ENCODE measurements at regions not wholly inside any gene's neighbourhood (a gene's known extent, or its start where the extent isn't known, plus 50 kb on each side); places are given as distances from the start of the nearest gene placed in this dataset.

DNA sequence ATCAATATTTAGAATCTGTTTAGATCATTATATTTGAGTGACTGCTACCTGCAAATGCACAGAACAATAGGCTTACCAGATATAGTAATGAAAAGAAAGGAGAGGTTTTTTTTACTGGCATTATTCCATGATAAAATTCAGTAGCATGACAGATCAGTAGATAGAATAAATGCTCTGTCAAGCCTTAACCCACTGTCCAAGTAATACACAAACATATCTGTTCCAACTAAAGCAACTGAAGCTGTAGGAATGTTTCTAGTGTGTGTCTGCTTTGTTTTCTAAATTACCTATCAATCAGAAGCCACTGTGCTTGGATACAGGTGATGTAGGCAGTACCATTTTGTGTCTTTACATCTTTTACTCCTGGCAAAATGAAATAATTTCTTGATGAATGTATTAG is 604.6 kb downstream of the PCDH7 start:
- TF ChIP-seq, protein P1, sequence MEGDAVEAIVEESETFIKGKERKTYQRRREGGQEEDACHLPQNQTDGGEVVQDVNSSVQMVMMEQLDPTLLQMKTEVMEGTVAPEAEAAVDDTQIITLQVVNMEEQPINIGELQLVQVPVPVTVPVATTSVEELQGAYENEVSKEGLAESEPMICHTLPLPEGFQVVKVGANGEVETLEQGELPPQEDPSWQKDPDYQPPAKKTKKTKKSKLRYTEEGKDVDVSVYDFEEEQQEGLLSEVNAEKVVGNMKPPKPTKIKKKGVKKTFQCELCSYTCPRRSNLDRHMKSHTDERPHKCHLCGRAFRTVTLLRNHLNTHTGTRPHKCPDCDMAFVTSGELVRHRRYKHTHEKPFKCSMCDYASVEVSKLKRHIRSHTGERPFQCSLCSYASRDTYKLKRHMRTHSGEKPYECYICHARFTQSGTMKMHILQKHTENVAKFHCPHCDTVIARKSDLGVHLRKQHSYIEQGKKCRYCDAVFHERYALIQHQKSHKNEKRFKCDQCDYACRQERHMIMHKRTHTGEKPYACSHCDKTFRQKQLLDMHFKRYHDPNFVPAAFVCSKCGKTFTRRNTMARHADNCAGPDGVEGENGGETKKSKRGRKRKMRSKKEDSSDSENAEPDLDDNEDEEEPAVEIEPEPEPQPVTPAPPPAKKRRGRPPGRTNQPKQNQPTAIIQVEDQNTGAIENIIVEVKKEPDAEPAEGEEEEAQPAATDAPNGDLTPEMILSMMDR (IDR thresholded peaks at IDR 0.05 in 2 of 3, conservative IDR thresholded peaks at IDR 0.05 in 1 of 3; ENCODE audit: borderline replicate concordance in 1 of 3, insufficient read depth in 1 of 3, low read depth in 2 of 3, low read length in 2 of 3): no peak
- no peak for TF ChIP-seq ZFX (IDR thresholded peaks at IDR 0.05)
- no peak for TF ChIP-seq POLR2A (IDR thresholded peaks at IDR 0.05; ENCODE audit: borderline replicate concordance, extremely low read depth, insufficient read depth, insufficient read length)
- TF ChIP-seq RAD21 (IDR thresholded peaks at IDR 0.05; ENCODE audit: low read depth): no peak
- TF ChIP-seq, protein P2, sequence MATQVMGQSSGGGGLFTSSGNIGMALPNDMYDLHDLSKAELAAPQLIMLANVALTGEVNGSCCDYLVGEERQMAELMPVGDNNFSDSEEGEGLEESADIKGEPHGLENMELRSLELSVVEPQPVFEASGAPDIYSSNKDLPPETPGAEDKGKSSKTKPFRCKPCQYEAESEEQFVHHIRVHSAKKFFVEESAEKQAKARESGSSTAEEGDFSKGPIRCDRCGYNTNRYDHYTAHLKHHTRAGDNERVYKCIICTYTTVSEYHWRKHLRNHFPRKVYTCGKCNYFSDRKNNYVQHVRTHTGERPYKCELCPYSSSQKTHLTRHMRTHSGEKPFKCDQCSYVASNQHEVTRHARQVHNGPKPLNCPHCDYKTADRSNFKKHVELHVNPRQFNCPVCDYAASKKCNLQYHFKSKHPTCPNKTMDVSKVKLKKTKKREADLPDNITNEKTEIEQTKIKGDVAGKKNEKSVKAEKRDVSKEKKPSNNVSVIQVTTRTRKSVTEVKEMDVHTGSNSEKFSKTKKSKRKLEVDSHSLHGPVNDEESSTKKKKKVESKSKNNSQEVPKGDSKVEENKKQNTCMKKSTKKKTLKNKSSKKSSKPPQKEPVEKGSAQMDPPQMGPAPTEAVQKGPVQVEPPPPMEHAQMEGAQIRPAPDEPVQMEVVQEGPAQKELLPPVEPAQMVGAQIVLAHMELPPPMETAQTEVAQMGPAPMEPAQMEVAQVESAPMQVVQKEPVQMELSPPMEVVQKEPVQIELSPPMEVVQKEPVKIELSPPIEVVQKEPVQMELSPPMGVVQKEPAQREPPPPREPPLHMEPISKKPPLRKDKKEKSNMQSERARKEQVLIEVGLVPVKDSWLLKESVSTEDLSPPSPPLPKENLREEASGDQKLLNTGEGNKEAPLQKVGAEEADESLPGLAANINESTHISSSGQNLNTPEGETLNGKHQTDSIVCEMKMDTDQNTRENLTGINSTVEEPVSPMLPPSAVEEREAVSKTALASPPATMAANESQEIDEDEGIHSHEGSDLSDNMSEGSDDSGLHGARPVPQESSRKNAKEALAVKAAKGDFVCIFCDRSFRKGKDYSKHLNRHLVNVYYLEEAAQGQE (IDR thresholded peaks at IDR 0.05; ENCODE audit: low read depth): no peak
- TF ChIP-seq EGR1 (IDR thresholded peaks at IDR 0.05; ENCODE audit: low read depth): no peak
- no peak for TF ChIP-seq EZH2 (IDR thresholded peaks at IDR 0.05)
- TF ChIP-seq POLR2AphosphoS5 (IDR thresholded peaks at IDR 0.05; ENCODE audit: low read depth, low read length): no peak
- no peak for TF ChIP-seq SIN3A (IDR thresholded peaks at IDR 0.05; ENCODE audit: low read depth)
- no peak for TF ChIP-seq FOSL1 (IDR thresholded peaks at IDR 0.05; ENCODE audit: low read depth)
- TF ChIP-seq EZH2phosphoT487 (IDR thresholded peaks at IDR 0.05; ENCODE audit: borderline replicate concordance): no peak
- no peak for TF ChIP-seq ZNF274 (IDR thresholded peaks at IDR 0.05; ENCODE audit: low read depth, low read length)
- no peak for TF ChIP-seq ELF1 (IDR thresholded peaks at IDR 0.05; ENCODE audit: borderline replicate concordance, low read depth)

Measured in HCT116 (cell line).